Ishikawa (cell line): ENCODE measurements at regions not wholly inside any gene's neighbourhood (a gene's known extent, or its start where the extent isn't known, plus 50 kb on each side); places are given as distances from the start of the nearest gene placed in this dataset.

Source experiments
- CEBPB ChIP-seq: IDR thresholded peaks from 2 replicates; pipeline ENCODE4 v1.6.1; 2012
- CREB1 ChIP-seq: IDR thresholded peaks from 2 replicates; pipeline ENCODE4 v1.6.1; 2012; ENCODE audit warnings: low read depth
- EGR1 ChIP-seq: IDR thresholded peaks from 2 replicates; pipeline ENCODE4 v1.6.1; 2012
- EP300 ChIP-seq: IDR thresholded peaks from 2 replicates; pipeline ENCODE4 v1.6.1; 2012; ENCODE audit warnings: borderline replicate concordance
- FOXM1 ChIP-seq: IDR thresholded peaks from 2 replicates; pipeline ENCODE4 v1.6.1; 2012; ENCODE audit warnings: low read depth, borderline replicate concordance
- NFIC ChIP-seq: IDR thresholded peaks from 2 replicates; pipeline ENCODE4 v1.6.1; 2012
- RAD21 ChIP-seq: IDR thresholded peaks from 2 replicates; pipeline ENCODE4 v1.6.1; 2012; ENCODE audit warnings: low read depth
- REST ChIP-seq: IDR thresholded peaks from 2 replicates; pipeline ENCODE4 v1.6.1; 2012; ENCODE audit warnings: low read depth, mild to moderate bottlenecking
- TAF1 ChIP-seq: IDR thresholded peaks from 2 replicates; pipeline ENCODE4 v1.6.1; 2012; ENCODE audit warnings: low read depth, mild to moderate bottlenecking
- TCF12 ChIP-seq: IDR thresholded peaks from 2 replicates; pipeline ENCODE4 v1.6.1; 2012; ENCODE audit warnings: low read depth
- TEAD4 ChIP-seq: IDR thresholded peaks from 2 replicates; pipeline ENCODE4 v1.6.1; 2012
- USF1 ChIP-seq: IDR thresholded peaks from 2 replicates; pipeline ENCODE4 v1.6.1; 2012
- YY1 ChIP-seq: IDR thresholded peaks from 2 replicates; pipeline ENCODE4 v1.6.1; 2012; ENCODE audit warnings: low read depth
- ZBTB7A ChIP-seq: IDR thresholded peaks from 2 replicates; pipeline ENCODE4 v1.6.1; 2012; ENCODE audit warnings: low read depth
- TF ChIP-seq, protein P1 (sequence below): IDR thresholded peaks from 2 replicates; pipeline ENCODE4 v1.6.1; 2012

DNA sequence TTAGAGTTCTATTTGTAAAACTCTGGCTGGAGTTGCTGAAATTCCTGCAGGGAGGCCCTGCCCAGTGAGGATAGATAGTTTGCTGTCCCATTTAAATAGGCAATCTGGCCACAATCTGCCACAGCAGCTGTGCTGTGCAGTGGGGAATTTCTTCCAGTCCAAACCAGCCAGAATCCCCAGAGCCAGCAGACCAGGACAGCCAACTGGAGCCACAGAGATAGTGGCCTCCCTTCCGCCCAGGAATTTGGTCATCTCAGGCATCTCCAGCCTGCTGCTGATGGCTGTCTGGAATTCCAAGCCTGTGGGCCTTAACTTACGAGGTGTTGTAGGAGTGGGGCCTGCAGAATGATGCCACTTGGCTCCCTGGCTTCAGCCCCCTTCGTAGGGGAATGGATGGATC, 643.4 kb downstream of the DNAJB9 start:
- TF ChIP-seq FOXM1 (no peak), TAF1 (no peak), CREB1 (no peak)

GRCh38 chr7:109215341-109215740, 645.7 kb downstream of the DNAJB9 start:
- TF ChIP-seq, protein P1, sequence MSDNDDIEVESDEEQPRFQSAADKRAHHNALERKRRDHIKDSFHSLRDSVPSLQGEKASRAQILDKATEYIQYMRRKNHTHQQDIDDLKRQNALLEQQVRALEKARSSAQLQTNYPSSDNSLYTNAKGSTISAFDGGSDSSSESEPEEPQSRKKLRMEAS = no peak
- no peak for TF ChIP-seq TCF12
- no peak for TF ChIP-seq FOXM1
- TF ChIP-seq YY1 = no peak
- no peak for TF ChIP-seq NFIC

GRCh38 chr7:109224100-109224499, 654.4 kb downstream of the DNAJB9 start:
- no peak for TF ChIP-seq FOXM1
- no peak for TF ChIP-seq CREB1
- TF ChIP-seq NFIC = no peak
- no peak for TF ChIP-seq YY1
- no peak for TF ChIP-seq CEBPB
- TF ChIP-seq, protein P1 = no peak
- TF ChIP-seq USF1 = no peak
- no peak for TF ChIP-seq ZBTB7A
- no peak for TF ChIP-seq RAD21
- TF ChIP-seq REST = no peak
- TF ChIP-seq EP300 = no peak
- TF ChIP-seq EGR1 = no peak
- TF ChIP-seq TAF1 = no peak
- no peak for TF ChIP-seq TEAD4
- TF ChIP-seq TCF12 = no peak

DNA sequence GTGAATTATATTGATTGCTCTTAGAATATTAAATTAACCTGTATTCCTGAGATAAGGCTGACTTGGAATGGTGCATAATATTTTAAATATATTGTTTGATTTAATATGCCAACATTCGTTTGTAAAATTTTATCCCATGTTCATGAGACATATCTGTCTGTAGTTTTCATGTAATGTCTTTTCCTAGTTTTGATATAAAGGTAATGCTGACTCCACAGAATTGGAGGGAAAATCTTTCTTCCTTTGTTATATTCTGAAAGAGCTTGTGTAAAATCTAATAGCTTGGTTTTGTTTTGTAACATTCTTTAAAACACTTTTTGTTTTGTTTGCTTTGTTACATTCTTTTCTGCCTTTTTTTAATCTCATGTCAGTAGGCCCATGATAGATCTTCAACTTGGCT, 657.0 kb downstream of the DNAJB9 start:
- no peak for TF ChIP-seq YY1
- TF ChIP-seq CREB1 = no peak
- no peak for TF ChIP-seq TAF1
- TF ChIP-seq ZBTB7A = no peak
- TF ChIP-seq USF1 = no peak
- TF ChIP-seq, protein P1 = no peak
- TF ChIP-seq TEAD4 = no peak
- TF ChIP-seq REST = no peak
- no peak for TF ChIP-seq EP300
- TF ChIP-seq RAD21 = no peak
- TF ChIP-seq CEBPB = no peak
- TF ChIP-seq FOXM1 = no peak
- no peak for TF ChIP-seq EGR1
- TF ChIP-seq TCF12 = no peak
- TF ChIP-seq NFIC = no peak

DNA sequence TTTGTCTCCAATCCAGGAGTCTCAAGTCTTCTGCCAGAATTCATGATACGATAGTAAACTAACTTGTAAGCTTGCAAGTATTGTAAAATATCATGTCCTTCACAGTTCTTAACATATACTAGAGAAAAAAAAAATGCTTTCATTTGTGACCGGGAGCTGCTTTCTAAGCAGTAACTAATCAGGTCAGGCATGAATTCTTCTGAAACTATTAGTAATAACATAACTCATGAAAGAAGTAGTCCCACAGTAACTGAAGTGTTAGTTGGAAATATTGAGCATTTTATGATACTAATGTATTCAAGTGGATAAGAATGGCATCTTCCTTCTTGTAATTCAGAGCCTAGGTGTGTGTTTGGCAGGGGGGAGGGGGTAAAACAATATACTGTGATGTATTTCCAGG, 665.6 kb downstream of the DNAJB9 start:
- no peak for TF ChIP-seq TAF1
- TF ChIP-seq EGR1 = no peak
- no peak for TF ChIP-seq EP300
- no peak for TF ChIP-seq CREB1

DNA sequence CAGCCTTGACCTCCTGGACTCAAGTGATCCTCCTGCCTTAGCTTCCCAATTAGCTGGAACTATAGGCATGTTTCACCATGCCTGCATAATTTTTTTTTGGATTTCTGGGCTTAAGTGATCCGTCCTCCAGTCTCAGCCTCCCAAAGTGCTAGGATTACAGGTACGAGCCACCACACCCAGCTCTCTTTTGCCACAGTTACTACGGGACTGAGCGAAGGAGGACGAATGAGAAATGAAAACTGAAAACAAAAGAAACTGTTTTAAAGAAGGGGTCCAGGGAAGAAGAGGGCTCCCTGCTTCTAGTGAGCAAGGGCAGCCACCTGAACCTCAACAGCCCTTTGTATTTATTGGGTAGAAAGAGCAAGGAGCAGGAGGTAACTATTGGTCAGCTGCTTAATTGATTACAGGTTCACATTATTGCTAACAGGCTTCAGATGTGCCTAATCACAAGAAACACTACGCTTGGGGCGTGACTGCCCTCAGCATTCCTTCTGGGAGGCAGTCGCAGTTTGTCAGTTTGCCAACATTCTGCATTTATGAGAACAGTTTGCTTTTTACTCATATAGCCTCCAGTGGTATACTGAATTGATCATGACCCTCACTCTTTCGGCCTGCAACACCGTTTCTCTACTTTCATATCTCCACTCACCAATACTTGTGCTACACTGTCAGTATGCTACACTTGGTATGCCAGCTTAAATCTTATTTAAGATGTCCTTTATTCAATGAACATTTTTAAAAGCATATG, 676.8 kb downstream of the DNAJB9 start:
- TF ChIP-seq ZBTB7A (no peak), TEAD4 (0 out of 2 replicates have a peak, but pooled peaks have one; percentile 8)
